ENCODE measurements at regions not wholly inside any gene's neighbourhood (a gene's known extent, or its start where the extent isn't known, plus 50 kb on each side); places are given as distances from the start of the nearest gene placed in this dataset.
"Not testable (repeated sequence)": the region's sequence is repeated elsewhere in the genome, so short reads cannot be mapped to it uniquely, and the experiment has no call there.

DNA sequence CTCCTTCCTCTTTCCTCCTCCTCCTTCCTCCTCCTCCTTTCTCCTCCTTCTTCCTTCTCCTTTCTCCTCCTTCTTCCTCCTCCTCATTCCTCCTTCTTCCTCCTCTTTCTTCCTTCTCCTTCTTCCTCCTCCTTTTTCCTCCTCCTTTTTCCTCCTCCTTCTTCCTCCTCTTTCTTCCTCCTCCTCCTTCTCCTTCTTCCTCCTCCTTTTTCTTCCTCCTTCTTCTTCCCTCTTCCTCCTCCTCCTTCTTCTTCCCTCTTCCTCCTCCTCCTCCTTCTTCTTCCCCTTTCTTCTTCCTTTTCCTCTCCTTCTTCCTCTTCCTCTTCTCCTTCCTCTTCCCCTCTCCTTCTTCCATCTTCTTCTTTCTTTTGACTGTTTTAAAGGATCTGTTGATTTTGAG, 538.8 kb downstream of the TMEM38B start:
- DNase-seq (ENCODE audit: low spot score): no peak

DNA sequence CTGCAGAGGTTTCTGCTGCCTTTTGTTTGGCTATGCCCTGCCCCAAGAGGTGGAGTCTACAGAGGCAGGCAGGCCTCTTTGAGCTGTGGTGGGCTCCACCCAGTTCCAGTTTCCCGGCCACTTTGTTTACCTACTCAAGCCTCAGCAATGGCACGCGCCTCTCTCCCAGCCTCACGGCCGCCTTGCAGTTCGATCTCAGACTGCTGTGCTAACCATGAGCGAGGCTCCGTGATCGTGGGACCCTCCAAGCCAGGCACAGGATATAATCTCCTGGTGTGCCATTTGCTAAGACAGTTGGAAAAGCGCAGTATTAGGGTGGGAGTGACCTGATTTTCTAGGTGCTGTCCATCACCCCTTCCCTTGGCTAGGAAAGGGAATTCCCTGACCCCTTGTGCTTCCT, 566.6 kb downstream of the TMEM38B start:
- not testable (repeated sequence) for DNase-seq (ENCODE audit: low spot score)

DNA sequence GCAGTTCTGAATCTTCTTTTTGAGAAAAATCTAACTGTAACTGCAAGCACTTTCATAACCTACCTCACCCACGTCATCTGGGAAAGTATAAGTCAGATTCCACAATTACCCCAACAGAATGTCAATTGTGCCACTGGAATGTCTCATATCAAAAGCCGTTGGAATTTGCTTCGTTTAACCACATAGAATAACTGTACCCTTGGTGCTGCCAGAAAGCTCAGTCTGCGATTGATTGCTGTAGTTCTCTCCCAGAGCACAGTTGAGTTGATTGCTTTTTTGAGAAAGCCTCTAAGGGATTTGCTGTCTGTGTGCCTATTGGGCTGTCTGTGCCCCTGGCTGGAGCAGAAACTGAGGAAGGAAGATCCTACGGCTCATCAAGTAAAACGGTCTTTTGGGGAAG, 583.6 kb downstream of the TMEM38B start:
- no peak for DNase-seq (ENCODE audit: low spot score)

DNA sequence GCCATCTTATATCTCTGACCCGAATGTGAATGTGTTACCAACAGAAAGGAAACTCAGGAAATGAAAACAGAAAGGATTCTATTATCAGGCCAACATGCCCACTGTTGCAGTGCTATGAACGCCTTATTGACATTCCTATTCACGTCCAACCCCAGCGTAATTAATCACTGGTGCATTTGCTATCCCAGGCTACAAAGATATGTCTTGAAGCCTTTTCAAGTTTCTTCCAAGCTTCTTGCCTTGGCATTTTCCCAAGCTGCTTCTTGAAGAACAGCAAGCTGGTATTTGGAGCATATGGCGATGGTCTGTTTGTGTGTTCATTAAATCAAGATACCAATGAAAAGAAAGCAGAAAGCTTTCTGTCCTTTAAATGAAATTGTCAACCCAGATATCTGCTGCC, 579.2 kb upstream of the ZNF462 start:
- no peak for DNase-seq (ENCODE audit: low spot score)

DNA sequence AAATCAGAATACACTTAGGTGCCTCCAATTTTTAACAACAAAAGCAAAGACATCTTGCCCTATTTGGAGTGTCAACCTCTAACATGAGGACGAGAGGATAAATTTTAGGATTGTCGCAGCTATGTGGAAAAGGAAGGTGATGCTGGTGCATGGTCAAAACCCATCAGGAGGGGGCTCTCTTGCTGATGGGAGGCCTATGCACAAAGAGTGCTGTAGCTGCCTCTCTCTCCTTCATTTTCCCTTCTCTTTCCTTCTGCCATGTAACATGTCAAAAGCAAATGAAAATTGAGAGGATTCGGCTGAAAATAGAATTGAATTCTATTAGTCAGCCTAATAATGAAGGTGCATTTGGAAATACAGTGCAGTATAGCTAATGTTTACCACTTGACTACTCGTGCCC, 578.7 kb upstream of the ZNF462 start:
- DNase-seq (ENCODE audit: low spot score): no peak

DNA sequence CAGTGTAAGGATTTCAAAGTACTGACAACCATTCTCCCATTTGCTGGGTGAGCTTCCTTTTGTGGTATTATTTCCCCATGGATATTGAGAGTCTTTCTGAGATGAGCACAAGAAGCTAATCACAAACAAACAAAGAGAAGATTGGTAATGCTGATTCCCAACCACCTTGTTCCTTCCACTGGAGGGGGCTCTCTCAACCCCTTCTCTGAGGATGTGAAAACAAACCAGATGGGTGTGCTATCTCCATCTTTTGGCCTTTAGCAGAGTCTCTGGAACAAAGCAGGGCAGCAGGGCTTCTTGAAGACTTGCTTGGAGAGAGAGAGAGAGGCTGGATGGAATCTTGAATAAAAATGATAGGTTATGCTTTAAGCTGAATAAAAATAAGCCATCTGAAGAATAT, 576.7 kb upstream of the ZNF462 start:
- DNase-seq (ENCODE audit: low spot score): peak; percentile 51

DNA sequence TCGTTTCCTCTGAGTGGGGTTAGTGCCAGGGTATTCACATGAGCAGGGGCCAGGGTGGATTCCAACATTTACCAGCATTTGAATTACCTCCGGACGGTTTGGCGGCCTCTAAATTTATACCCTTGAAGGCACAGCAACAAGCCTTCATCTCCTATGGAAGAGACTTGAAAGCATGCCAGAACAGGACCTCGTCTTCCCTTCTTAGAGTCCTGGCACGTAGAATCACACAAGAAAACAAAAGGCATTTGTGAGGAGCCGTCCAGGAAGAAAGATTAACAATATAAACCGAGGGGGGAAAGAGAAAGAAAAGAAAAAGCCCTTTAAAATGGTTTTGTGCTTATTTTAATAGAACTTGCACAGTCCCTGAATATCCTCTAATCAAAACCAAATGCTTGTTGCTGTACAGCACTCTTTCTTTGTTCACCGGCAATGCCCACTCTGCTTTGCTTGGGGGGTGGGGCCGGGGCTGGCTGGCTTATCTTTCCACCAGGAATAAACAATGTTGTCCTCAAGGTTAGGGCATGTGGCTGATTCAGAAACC, 575.8 kb upstream of the ZNF462 start:
- no peak for DNase-seq (ENCODE audit: low spot score)

DNA sequence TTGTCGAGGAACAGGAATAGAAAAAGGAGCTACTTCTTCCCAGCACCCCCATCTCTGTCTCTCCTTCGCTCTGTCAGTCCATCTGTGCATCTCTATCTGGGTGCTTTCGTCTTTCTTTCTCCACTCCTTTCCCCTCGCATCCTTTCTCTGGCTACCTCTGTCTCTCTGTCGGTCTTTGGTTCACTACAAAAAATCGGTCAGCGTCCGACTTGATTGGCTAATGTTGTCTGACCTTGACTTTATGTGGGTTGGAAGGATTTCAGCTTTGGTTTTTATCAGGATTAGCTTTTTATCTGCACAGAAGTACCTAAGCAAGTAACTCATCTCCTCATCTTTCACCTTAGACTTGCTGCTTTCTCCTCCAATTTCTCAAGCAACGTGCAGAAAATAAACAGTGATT, 575.2 kb upstream of the ZNF462 start:
- no peak for DNase-seq (ENCODE audit: low spot score)

DNA sequence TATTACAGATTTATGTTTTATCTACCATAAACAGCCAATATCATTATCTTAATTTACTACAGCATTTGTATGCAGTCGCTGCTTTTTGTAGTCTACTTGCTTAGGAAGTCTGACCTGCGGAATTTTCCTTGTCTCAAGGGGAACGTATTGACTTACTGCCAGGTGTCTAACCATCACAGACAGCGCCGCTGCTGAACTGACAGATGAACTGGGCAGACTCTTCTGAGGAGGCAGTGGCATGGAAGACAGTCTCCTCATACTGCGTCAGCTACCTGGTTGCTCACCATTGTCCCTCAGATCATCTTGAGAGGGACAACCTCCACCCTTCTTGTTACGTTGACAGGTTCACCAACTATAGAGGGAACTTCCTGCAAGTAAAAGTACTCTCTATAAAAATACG, 574.3 kb upstream of the ZNF462 start:
- DNase-seq (ENCODE audit: low spot score): no peak

DNA sequence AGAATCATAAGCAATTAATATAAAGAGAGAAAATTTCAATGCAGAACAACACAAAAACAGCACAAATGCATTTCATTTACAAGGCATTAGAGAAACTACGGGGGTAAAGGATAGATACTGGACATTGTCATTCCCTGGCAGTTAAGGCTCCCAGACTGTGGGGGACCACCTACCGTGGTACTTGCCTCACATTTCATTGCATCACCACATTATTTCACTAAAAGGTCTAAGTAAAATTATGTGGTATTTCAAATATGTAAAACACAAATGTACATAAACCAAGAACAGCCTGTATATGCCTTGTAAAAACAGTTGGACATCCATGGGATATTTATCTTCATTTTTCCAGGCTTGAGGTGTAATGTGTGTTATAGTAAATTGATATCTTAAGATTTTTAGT, 571.2 kb upstream of the ZNF462 start:
- DNase-seq (ENCODE audit: low spot score): no peak

DNA sequence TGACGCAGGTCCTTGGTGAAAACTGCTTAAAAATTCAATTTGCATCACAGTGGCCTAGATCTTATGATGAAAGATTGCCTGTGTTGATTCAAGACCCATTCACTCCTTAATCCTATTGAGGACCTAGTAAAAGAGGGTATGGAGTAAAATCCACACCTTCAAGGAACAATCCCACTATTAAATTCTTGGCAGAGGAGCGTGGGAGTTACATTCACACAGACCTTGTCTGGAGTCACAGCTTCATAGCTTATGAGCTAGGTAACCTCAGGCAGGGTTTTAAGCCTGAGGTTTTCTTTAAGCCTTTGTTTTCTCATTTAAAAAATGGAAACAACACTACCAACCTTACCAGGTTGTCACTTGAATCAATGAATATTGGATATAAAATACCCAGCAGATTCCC, 566.5 kb upstream of the ZNF462 start:
- DNase-seq (ENCODE audit: low spot score): no peak

DNA sequence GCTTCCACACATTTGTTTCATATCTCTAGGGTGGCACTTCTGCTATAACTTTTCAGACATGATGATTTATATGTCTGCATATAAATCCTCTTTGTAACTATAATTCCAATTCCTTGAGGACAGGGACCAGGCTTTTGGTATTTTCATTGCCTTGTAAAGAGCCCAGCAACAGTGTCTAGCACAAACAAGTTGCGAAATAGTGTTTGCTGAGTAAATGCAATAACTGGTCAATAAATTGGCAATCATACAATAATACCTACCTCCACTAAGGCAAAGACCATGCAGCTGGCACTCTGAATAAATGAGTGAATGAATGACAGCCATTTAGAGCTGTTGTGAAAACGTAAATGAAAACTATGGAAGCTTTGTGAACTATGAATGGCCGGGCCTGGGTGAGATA, 564.0 kb upstream of the ZNF462 start:
- no peak for DNase-seq (ENCODE audit: low spot score)

DNA sequence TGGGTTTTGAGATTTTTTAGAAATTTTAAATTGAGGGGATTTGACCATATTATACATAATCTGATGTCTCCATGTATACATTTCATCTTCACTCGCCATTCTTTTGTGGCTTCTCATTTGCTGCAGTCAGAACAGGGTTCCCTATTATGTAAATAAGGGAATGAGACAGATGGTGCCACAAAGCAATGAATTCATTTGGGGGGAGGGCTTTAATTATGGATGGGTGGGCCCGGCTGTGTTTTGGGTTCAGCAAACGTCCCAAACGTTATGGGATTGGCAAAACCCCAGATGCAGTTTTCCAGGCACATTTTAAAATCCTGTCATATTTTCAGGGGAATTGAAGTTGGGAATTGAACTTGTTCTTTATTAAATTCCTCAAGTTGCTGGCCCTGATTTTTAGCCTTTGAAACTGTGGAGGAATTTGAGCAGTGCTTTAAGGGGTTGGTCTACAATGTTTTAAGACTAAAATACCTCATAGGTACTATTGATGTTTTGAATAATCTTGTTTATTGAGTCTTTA, 558.5 kb upstream of the ZNF462 start:
- DNase-seq (ENCODE audit: low spot score): no peak

DNA sequence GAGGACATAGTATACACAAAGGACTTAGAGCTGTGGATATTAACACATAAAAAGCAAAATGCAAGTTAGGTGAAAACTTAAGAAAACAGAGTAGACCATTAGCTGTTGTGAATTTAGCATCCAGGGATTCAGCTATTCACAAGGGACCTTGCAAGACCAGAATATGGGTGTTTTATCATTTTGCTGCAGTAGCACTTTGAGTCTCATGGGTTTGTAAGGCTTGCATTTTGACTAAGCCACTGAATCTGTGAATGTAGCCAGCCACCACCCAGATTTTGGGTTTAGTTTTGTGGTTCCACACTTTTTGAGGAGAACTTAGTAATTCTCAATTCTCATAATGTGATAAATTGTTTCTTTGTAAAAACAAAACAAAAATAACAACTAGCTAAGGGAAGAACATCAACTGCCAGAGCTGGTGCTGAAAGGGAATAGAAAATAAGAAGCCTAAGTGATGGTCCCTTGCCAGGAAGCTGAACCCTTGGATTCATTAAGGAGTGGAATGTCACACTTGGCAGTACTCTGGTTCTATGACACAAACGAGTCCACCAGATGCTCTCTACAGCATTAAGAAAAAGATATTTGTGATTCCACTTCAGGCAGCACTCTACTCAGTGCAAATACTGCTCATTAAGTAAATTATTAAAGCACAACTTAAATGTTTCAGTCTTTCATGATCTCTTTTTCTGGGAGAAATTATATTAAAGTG, 557.4 kb upstream of the ZNF462 start:
- no peak for DNase-seq (ENCODE audit: low spot score)

DNA sequence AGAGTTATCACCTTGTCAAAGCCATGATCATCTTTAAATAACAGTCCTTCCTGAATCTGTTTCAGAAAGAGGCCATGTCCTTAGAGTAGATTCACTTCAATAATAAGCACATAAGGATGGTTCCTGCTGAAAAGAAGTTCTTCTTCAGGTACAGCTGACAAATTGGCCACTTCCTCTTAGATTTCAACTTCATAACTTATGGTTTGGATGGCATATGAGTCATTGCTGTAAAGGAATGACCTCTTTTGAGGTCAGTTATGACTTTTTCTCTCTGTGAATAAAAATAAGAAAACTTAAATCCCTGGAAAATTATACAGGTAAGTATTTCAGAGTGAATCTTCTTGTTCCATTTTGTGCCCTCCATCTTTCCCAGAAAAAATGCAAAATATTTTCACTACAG, 555.3 kb upstream of the ZNF462 start:
- no peak for DNase-seq (ENCODE audit: low spot score)

DNA sequence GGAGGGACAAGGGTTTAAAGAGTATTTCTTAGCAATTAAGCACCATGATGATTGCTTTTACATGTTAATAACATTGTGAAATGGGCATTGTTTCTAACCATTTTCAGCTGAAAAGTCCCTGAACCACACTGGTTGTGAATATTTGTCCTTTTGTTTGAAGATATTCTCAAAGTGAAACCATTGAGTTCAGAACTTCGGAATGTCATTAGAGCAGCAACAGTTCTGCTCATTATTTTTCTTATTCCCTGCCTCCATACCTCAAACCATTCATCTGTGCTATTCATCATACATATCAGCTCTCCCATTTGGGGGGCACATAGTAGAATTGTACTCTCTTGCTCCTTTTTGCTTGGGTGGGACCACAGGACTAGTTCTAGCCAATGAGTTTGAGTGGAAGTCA, 553.0 kb upstream of the ZNF462 start:
- no peak for DNase-seq (ENCODE audit: low spot score)

DNA sequence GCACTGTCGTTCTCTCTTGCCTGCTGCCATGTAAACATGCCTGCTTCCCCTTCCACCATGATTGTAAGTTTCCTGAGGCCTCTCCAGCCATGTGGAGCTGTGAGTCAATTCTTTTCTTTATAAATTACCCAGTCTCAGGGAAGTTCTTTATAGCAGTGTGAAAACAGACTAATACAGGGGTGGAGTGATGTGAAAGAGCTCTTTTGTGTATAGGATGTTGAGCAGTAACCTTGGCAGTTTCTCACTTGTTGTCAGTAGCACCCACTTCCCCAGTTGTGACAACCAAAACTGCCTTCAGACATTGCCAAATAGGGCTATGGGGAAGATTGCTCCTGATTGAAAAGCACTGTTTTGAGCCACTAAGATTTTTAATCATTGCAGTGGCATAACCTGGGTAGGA, 552.2 kb upstream of the ZNF462 start:
- no peak for DNase-seq (ENCODE audit: low spot score)

DNA sequence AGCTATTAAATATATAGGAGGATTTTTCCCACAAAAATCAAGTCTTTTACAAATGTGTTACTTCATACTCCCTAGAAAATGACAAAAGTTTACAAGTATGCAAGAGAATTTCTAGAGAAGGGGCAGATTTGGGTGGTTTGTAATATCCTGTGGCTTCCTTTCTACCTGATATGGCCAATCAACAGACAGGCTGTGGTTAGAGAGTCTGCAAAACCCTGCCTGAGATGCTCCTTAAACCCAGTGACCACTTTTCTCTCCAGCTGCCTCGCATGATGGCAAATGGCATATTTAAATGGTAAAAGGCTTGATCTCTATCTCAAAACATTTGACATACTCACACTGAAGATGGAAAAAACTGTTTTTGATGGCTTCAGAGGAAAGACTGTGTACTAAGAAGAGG, 550.1 kb upstream of the ZNF462 start:
- DNase-seq (ENCODE audit: low spot score): no peak

DNA sequence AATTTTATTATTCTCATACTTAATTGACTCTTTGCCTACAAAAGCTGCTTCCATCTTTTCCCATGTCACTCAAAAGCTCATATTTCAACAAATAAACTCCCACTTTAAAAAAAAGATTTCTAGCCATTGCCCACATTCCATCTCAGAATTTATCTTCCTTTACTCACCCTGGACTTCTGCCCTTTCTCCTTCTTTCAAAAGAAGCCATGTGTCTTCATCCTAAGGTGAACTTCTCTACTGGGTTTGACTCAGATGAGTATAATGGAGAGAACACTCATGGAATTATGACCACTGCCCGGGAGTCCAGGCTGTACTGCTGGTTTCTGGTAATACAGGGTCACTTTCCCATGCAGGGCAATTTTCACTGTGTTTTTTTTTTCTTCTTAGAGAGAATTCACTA, 548.5 kb upstream of the ZNF462 start:
- no peak for DNase-seq (ENCODE audit: low spot score)

DNA sequence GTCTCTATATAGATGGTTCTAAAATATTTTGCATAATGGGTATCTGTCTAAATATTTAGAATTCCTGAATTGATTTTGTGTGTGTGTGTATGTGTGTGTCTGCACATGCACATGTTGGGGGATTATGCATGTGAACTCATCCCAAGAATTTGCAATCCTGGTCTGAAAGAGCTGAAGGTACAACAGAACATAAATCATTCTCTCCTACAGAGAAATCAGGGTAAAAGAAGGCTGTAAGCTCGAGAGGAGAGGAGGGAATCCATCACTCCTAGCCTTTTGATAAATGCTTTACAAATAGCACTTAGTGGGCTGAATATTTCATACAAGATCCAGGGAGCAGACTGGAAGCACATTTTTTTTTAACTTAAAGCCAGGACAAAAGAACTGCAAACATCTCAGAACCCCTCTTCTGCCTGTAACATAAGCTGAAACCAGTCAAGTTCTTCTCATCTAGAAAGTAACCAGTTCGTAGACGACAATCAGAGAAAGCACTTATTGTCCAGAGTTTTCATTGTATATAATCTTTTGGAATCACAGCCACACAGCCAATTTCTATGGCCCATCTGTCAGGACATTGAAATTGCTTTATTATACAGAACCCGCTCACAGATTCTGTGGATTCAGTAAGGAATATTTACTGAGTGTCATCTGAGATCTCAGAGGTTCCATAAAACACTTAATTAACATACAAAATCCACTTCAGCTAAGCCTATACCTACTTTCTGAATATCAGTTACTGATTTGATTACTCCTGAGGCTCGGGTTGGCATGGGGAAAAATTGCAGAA, 541.4 kb upstream of the ZNF462 start:
- no peak for DNase-seq (ENCODE audit: low spot score)

DNA sequence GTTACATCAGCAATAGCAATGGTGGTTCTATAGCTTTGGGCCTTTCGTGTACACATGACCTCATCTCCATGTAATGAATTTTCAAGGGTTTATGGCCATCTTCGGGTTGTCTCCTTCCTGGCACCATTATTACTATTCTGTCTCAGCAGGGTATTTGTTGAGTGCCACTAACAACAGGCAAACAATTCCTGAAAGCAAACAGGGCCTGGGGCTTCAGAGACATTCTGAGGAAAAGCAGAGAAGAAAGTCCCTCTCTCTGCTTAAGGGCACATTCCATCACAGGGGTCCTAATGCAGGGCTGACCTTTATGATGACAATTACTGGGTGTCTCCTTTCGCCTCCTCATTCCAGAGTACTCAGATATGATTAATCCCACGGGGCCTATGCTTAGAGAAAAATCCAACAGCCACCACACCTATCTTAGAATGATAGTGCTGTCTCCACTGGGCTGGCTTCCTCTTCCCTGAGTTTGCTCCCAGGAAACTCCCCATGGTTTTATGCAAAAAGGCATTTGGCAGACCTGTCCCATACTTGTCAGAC, 540.2 kb upstream of the ZNF462 start:
- DNase-seq (ENCODE audit: low spot score): no peak

DNA sequence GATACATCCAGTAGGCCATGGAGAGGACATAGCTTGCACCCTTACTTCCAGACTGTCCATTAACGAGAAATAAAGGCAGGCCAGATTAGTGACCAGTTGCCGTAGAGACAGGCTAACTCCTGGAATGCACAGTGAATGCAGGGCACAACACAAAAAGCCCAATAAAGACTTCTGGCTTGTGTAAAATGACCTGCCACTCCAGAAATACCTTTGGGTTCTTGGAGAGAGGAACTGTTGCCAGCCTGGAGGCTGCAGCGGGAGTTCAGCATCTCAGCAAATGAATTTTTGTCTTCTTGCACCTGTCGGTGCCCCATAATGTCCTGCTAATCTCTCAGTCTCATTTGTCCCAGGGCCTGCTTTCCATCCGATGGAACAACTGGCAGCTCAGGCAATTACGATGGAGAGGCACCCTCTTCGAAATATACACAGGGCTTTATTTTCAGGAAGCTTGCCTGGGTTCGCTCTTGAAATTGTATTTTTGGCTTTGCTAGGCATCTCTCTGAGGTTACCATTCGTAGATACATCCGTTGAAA, 538.8 kb upstream of the ZNF462 start:
- DNase-seq (ENCODE audit: low spot score): no peak

All from ecto neural progenitor cell (in vitro differentiated cells).